ENCODE measurements at regions not wholly inside any gene's neighbourhood (a gene's known extent, or its start where the extent isn't known, plus 50 kb on each side); places are given as distances from the start of the nearest gene placed in this dataset.

DNA sequence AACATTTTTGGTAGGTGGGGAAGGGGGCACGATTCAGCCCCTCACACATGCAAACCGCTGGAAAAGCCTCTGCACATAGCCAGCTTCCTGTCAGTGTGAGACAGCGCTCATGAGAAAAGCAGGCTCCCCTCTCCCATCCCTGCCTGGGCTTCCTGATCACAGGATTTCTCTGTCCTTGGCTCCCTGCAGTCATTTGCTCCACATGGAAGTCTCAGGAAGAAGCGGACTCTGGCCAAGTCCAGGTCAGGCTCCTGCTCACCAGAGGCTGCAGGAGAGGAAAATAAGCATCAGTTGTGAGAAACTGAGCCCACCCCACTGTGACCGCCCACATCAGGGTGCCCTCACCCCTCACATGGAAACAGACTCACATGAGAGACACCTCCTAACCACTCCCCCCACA is 664.3 kb upstream of the TENM3 start:
- DNase-seq = no peak

GRCh38 chr4:181579486-181579885 is 663.7 kb upstream of the TENM3 start:
- DNase-seq = no peak

GRCh38 chr4:181581983-181582382 is 661.2 kb upstream of the TENM3 start:
- no peak for DNase-seq

- no peak for DNase-seq
Observed at GRCh38 chr4:181582595-181582994, 660.6 kb upstream of the TENM3 start.

DNA sequence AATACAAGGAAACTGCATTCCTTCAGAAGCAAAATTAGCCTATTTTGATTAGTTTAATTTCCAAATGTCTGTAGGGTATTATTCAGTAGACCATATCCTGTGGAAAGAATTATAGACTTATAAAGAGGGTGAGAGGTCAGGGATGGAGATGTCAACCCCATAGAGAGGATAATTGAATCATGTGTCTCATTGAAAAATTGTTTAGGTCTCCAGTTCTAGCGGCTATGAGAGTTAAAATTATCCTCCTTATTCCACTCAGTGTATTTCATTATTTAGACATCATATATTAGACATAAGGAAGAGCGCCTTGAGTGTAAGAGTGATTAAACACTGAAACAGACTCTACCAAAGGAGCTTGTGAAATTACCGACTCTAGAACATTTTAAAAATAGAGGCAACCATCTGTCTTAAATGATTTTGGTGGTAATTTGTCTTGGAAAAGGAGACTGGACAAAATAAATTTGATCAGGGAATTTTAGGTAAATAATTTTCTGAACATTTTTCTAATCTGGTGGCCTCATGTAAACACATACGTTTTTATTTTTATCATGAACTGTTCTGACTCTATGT is 654.4 kb upstream of the TENM3 start:
- DNase-seq = no peak

DNA sequence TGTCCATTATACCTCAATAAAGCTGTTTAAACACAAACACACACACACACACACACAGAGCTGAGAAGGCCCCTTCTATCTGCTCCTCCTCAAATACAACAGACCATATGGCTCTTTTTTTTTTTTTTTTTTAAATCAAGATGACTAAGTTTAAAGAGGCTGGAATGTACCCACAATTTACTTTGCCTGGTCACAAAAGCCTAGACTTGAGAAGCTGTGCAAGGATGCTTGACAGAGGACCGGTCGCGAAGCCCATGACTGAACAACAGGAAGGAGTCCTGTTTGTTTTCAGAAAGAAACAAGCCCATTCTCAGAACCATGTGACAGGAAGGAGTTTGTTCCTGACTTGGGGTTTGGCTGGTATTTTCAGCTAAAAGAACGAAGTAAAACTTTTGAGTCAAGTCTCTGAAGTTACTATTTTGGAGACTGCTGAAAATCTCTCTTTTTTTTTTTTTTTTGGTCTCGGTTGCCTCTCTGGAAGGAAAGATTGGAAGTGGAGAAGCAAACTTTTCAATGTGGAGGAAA is 650.9 kb upstream of the TENM3 start:
- no peak for DNase-seq

DNA sequence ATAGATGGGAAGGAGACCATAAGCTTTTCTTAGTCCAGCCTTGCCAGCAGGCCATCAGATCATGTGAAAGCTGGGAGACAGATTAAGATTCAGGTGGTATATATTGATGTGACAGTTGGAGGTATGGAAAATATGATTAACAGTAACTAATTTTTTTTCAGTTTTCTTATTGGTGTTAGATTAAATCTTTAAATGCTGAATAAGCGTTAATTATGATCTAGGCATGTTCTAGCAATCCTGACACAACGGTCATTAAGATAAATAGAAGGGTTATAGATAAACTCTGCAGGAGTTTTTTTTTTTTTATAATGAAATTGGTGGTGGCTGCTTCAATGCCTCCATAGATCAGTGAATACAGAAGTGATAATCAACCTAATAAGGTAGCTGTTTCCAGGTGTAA is 649.5 kb upstream of the TENM3 start:
- no peak for DNase-seq

DNA sequence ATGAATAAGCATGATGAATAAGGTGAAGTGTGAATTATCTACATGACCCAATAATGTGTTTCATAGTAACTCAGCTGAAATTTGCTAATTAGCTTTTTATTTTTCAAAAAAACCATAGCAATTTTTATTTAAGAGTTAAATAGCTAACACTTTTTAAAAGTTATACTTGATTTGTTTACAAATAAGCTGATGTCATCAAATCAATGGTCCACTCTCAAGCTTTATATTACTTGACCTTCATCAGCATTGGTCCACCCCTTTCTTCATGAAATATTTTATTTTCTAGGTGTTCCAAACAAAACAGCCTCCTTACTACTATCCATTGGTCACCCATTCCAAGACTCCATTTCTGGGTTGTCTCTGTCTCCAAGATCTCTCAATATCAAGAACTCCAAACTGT is 649.0 kb upstream of the TENM3 start:
- no peak for DNase-seq

DNA sequence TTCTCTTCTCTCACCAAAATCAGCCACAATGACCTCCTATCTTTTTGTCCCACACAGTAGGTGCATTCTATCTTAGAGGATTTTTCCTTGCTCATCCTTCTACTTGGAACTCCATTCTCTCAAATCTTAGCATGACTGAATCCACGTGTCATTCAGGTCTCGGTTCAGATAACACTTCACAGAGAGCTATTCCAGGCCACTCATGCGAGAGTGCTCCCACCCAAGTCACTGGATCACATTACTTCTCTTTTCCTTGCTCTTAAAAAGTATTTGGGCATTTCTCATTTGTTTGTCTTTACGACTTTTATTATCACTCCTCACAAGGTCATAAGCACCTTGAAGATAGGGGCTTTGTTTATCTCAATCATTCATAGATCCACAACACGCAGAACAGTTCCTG is 647.5 kb upstream of the TENM3 start:
- no peak for DNase-seq

GRCh38 chr4:181597766-181598165 is 645.4 kb upstream of the TENM3 start:
- DNase-seq = no peak

DNA sequence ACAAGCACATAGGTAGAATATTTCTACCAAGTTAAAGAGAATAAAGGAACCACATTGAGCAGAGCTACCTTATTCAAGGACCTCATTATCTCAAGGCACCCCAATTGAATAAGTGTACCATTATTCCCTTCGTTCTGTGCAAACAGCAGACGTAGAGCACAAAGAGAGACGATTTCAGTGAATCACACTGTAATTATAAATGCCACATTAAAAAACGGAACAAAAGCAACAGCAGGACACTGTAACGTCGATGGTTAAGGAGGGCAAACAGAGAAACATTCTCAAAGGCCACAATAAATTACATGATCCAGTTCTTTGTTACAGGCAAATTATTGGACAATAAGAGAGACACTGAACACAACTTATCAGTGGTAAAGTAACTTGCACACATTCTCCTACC is 644.1 kb upstream of the TENM3 start:
- peak; percentile 30 to 74 for DNase-seq

DNA sequence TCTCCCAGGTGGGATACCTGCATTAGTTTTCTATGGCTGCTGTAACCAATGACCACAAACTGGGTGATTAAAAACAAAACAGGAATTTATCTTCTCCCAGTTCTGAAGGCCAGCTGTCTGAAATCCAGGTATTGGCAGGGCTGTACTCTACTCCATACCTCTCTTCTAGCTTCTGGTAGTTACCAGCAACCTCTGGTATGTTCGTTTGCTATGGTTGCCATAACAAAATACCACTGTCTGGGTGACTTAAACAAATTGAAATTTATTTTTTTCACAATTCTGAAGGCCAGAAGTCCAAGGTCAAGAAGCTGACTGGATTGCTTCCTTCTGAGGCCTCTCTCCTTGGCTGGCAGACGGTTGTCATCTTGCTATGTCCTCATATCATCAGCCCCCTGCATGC is 642.1 kb upstream of the TENM3 start:
- no peak for DNase-seq

DNA sequence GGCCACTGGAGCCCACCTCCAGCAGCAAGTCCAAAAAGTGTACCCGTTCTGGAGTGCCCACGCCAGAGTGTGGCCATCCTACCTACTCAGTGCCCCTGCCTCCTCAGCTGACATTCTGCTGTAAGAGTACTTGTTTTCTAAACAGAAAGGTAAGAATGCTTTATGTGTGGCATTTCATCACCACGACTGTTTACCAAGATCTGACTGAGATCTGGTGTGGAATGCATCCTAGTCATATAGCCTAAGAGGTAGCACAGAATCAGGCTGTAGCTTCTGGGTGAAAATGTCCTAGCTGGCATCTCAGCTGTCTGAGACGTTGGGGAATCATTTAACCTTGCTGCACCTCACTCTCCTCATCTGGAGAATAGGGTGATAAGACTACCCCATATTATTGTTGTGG is 638.7 kb upstream of the TENM3 start:
- no peak for DNase-seq

GRCh38 chr4:181606300-181606699 is 636.9 kb upstream of the TENM3 start:
- DNase-seq = no peak

GRCh38 chr4:181608181-181608580 is 635.0 kb upstream of the TENM3 start:
- peak in 1 of 2 experiments; percentile 18 for DNase-seq

DNA sequence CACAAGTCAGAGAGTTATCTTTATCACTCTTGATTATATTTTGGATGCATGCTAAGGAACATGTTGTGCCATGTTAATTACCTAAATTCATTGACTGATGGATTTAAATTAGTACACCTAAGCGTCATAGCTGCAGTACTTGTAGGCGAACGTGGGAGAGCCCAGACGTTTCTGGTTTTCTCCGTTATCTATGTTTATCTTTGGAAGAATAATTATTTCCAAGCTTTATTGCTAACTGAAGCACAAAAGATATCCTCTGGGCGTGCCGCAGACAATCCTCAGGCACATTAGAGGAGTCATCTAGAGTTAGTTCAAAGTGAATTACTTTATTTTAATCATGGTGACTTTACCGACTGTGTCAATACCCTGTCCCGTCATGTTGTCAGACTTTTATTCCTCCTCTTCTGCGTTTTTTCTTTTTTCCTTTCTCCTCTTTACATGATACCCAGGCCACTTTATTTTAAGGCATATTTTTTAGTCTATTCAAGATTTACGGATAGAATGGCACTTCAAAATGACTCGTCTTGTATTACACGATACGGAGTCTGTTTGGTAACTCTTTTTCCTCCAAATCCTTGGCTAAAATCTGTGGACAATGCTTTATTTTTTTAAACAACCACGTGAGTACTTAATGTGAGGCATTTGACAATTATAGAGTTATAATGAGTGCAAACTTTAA is 632.0 kb upstream of the TENM3 start:
- DNase-seq = no peak

DNA sequence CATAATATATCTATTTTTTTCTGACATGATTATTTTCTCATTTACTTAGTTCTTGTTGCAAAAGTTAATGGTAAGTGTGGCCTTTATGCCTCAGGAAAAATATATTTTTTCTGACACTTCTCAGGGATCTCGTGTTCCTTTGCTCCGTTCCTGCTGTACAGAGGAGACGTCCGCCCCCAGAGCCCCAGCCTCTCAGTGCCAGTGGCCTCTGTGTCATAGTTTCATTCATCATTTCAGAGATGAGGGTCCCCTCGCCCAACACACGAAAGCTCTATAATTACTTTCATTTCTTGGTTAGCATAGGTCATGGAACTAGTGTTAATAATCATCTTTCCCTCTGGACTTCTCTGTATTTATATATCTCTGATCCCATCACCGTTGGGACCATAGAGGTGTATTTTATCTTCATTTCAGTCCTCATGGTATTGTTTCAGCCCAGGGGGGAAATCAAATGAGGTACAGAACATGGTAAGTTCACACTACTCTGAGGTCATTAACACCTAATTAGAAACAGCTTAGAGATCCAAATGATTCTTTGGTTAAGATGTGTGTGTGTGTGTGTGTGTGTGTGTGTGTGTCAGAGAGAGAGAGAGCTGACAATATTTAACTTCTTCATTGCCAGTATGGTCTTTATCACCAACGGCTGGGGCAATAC is 631.1 kb upstream of the TENM3 start:
- peak in 1 of 2 experiments; percentile 2 for DNase-seq

GRCh38 chr4:181613200-181613599 is 630.0 kb upstream of the TENM3 start:
- DNase-seq = no peak

DNA sequence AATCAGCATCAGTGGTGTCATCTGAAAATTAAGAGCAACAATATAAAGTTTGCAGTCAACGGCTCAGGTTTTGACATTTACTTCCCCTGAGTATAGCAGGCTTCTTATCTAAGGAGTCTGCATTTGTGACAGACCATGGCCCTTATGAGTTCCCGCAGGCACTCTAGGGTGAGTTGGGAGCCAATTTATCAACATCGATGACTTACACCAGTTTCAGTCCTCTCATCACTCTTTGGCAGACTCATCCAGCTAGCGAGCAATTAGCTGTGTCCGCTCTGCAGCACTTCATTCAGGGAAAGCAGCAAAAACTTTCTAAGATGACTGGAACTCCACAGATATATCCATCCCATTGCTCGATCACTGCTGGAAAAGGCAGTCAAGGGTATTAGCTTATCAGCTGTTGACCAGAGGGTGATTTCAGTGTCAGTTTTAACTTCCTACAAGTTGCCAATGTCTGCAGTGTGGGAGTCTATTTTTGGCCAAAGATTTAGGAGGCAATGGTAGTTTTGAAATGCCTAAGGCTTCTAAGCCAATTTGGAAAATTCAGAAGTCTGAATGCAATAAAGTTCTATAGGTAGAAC is 625.1 kb upstream of the TENM3 start:
- DNase-seq = no peak

GRCh38 chr4:181618896-181619295 is 624.3 kb upstream of the TENM3 start:
- DNase-seq = no peak

DNA sequence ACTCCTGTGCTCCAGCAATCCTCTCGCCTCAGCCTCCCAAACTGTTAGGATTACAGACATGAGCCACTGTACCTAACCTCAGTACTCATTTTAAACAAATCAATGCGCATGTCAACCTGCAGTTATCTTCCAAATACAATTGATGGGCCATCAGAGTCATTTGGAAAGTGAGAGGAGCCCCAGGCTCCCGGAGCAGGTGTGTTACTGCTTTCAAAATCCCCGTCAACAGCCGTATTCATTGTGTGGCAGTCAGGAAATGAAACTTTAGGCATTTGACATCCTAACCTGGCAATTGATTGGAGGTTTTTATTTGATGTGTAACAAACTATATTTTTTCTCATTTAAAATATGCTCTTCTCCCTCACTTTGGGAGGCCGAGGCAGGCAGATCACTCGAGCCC is 623.6 kb upstream of the TENM3 start:
- no peak for DNase-seq

DNA sequence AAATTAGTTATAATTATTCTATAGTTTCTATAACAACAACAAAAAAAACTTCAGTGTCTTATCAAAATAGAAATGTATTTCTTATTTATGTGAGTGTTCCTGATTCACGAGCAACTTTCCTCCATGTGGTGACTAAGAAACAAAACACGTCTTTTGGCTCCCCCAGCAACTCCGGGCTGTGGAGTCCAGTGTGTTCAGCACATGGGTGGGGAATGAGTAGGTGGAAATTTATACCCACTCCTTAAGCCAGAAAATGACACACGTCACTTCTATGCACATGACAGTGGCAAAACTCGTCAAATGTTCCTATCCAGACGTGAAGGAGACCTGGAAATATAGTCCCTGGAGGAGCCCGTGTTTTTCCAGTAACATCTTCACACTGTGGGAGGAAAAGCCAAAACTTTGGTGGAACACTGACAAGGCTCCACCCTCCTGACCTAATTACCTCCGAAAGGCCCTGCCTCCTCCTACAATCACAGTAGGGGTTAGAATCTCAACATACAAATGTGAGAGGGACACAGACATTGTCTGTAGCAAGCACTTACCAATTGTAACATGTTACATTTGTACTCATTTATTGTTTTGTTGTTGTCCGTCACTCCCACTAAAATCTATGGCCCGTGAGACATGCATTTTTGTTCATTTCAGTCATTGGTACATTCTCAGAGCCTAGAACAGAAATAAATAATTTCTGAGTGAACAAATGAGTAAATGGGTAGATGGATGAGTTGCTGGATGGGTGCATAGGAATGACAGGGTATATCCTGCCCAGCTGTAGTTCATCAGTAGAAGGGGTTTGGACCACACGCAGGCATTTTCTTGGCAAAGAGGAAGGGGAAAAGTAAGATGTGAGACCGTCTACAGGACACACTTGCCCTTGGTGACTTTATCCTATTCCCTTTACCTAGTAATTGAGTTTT is 605.8 kb upstream of the TENM3 start:
- no peak for DNase-seq

- no peak for DNase-seq
Observed at GRCh38 chr4:181643466-181643865, 599.7 kb upstream of the TENM3 start.

Data from NCI-H2081 (cell line).